Caki2 (cell line): ENCODE measurements at regions not wholly inside any gene's neighbourhood (a gene's known extent, or its start where the extent isn't known, plus 50 kb on each side); places are given as distances from the start of the nearest gene placed in this dataset.
"Not testable (repeated sequence)": the region's sequence is repeated elsewhere in the genome, so short reads cannot be mapped to it uniquely, and the experiment has no call there.

ENCODE experiments used
- DNase-seq: peaks from one replicate; pipeline ENCODE4 v3.0.0-alpha.2; 2015; ENCODE audit warnings: low read depth
- in situ Hi-C: cut with HindIII; loops from 2 replicates; pipeline ENCODE4 v1.10.0; 2016; ENCODE audit warnings: low sequenced_read_pairs, low pct_unique_long_range_greater_than_20kb, mixed read lengths

DNA sequence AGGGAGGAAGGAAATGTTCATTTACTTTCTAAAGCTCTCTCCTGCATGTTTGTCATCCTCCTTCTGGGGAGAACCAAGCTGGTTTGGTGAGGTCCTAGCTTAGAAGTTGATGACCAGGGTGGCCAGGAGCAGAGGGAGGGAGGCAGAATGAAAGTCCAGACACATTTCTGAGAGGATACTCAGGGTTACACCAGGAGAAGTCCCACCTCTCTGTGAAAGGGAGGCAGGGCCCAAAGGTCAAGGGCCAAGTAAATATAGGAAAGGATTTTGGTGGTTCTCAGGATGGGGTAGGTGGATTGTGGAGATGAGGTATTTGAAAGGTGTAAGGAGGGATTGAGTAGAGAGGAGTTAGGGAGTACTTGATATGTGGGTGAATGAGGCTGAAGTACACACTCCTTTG lies 58.0 kb upstream of the FBXO11 start:
- in situ Hi-C loops, result no loop called here
- no peak for DNase-seq

DNA sequence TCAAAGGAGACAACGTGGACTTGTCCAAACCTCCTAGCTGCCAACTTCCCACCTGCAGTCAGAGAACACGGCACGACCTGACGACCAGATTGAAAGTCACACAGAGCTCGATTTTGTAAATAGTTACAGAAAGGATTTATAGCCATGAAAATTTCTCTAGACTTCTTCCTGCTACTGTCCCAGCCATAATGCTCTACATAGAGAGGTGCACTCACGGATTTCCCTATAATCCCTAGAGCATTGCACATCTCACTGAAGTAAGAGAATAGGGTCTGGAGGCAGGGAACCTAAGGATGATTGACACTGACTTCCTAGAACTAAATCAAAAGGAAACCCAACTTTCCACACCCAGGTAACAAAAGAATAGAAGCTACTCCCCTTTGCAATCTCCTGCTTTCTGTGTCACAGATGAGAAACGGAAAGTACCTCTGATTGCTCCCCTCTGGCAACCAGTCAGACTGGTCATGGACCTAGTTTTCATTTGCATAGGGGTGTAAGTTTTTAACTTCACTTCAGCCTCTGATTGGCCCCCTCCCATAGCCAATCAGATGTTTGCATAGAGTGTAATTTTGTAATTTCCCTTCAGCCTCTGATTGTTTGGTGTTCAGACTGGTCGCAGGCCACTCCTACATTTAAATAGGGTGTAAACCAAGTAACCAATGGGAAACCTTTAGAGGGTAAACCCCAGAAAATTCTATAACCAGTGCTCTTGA lies 58.6 kb upstream of the FBXO11 start:
- in situ Hi-C loops, result no loop called here
- peak; percentile 47 for DNase-seq

DNA sequence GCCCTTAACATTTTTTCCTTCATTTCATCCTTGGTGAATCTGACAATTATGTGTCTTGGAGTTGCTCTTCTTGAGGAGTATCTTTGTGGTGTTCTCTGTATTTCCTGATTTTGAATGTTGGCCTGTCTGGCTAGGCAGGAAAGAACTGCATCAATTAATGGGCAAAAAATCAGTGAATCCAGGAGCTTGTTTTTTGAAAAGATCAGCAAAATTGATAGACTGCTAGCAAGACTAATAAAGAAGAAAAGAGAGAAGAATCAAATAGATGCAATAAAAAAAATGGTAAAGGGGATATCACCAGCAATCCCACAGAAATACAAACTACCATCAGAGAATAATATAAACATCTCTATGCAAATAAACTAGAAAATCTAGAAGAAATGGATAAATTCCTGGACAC lies 70.4 kb upstream of the FBXO11 start:
- DNase-seq, in situ Hi-C loops: not testable (repeated sequence)

DNA sequence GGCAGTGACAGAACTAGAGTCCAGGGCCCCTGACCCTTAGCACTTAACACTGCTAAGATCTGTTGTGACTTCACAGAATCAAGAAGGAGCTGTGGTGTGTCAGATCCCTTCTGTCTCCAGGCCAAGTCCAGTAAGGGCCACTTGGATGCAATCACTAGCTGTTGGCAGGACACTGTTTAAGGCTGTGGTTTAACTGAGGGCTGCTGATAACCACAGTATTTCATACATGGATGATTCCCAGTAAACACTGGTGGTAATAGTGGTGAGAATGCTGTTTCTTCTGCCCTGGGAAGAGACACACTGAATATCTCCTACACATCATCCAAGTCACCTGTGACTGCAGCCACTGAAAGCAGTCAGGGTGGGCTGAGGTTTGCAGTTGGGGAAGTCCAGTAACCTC lies 77.7 kb upstream of the FBXO11 start:
- DNase-seq, result peak; percentile 67
- in situ Hi-C loops, result no loop called here

DNA sequence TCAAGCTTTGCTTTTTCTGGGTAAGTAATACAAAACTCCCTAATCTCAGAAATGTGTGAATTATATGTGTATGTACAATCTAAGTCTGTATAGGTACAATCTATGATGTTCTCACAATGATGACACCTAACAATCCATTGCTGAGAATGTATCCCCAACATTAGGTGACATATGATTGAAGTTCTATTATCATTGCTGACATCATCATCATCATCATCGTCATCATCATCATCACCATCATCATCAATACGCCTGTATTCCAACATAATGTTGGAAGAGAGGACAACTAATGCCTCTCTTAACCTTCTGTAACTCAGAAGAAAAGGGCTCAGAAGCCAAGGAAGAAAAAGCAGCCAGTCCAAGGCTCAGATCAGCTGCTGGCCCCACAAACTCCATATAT lies 84.2 kb upstream of the FBXO11 start:
- no peak for DNase-seq
- in situ Hi-C loops, result no loop called here

DNA sequence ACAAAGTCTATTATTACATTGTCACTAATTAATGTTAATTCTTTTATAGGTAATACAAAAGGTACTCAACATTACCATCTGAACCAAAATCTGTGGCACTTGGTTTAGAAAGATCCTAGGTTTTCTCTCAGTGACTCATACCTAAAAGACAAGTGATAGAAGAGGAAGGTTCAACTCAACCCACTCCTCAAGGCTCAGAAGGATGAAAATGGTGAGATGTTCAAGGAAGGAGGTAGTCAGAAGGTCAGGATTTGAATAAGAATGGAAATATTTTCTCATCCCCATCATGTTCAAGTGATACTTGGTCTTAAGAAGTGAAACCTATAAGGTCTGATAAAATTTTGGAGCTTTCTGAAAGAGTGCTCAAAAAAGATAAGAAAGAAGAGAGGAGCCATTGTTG lies 86.4 kb upstream of the FBXO11 start:
- in situ Hi-C loops, result no loop called here
- DNase-seq, result no peak

DNA sequence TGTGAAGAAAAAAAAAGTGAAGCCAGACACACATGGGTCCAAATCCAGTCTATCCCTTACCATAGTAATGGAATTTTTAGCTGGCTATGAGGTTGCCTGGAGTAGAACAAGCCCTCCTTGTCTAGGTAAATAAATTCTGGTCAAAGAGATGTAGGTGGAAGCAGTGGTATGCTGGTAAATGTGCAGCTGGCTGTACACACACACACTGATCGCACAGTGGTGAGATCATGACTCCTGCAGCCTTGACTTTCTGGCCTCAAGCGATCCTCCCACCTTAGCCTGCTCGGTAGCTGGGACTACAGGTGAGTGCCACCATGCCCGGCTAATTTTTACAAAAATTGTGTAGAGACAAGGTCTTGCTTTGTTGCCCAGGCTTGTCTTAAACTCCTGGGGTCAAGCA lies 90.5 kb upstream of the FBXO11 start:
- DNase-seq, result no peak
- in situ Hi-C loops, result no loop called here

DNA sequence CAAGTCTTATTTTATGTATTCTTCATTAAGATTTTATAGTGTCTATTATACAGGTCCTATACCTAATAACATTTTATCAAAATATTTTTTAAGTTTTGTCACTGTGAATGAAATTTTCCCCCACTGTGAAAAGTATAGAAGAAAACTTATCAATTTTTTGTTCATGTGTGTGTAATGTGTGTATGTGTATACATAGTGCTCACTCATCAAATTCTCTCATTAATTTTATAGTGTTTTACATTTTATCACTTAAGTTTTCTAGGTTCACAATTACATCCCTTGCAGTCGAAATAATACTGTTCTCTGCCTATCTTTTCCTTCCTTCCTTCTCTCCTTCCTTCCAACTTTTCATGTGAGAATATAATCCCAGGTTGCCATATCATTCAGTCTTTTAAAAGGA lies 93.2 kb upstream of the FBXO11 start:
- no peak for DNase-seq
- in situ Hi-C loops, result no loop called here

DNA sequence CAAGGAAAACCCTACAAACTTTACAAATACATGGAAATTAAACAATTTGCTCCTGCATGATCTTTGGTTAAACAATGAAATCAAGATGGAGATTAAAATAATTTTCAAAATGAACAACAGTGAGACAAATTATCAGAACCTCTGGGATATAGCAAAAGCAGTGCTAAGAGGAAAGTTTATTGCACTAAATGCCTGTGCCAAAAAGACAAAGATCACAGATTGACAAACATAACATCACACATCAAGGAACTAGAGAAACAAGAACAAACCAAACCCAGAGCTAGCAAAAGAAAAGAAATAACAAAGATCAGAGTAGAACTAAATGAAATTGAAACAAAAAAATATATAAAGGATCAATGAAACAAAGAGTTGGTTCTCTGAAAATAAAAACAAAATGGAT lies 95.2 kb upstream of the FBXO11 start:
- no peak for DNase-seq
- in situ Hi-C loops, result no loop called here

DNA sequence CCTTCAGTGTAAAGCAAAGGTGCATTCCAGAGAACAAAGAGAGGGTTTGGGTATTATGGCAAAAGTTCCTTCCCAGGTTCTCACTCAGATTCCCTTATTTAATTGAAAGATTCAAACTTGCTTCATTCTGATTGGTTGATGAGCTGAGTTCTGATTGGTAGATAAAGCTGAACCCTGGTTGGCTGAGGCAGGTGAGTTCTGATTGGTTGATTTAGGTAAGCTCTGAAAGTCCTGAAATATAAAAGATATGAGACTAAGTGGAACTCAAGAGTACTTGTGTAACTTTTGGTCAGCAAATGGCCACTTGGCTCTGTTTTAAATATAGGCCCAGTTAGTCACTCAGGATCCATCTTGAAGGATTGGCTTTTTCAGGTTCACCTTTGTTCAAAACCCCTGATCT lies 99.8 kb upstream of the FBXO11 start:
- no peak for DNase-seq
- in situ Hi-C loops, result no loop called here

DNA sequence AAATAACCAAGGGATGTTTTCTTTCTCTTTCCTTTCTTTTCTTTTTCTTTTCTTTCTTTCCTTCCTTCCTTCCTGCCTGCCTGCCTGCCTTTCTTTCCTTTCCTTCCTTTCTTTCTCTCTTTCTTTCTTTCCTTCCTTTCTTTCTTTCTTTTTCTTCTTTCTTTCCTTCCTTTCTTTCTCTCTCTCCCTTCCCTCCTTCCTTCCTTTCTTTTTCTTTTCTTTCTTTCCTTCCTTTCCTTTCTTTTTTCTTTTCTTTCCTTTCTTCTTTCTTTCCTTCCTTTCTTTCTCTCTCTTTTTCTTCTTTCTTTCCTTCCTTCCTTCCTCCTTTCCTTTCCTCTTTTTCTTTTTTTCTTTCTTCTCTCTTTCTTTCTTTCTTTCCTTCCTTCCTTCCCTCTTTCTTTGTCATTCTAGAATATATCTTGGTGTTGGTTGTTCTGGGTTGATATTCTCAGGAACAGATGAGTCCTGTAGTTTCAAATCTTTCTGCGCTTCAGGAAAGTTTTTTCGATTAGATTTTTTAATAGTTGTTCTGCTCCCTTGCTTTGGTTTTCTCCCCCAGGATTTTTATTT lies 101.5 kb upstream of the FBXO11 start:
- in situ Hi-C loops, result no loop called here
- DNase-seq, result no peak

DNA sequence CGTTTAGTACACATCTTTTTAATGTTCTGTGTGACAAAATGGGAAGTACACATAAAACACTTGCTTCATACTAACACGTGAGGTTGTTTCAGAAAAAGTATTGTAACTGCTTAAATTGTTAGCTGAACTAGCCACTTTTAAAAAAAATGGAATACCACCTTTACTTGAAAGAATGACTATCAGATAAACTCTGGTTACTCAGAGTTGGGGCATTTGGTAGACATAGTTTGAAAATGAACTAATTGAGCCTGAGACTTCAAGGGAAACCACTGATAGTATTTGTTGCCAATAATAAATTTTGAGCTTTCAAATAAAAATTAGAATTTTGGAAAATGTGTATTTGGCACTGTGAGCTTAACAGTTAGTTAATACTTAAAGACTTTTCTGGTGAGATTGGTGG lies 103.0 kb upstream of the FBXO11 start:
- no peak for DNase-seq
- in situ Hi-C loops, result no loop called here

DNA sequence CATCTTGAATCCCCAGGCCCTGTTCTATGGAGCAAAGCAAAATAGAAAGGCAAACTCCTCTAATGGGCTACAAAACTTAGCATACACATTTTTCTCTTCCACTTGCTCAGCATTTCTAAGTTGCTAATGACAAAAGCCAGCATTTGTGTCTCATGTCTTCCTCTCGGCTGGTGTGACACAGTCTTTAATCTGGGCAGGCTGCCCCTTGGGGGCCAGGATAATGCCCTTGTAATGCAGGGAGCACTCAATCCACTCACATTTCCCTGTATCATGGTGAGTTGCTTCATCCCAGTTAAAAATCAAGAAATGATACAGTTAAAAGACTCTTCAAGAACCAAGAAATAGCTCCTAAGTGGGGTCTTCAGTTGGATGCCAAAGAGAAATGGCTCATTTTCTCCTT lies 109.1 kb upstream of the FBXO11 start:
- in situ Hi-C loops, result no loop called here

DNA sequence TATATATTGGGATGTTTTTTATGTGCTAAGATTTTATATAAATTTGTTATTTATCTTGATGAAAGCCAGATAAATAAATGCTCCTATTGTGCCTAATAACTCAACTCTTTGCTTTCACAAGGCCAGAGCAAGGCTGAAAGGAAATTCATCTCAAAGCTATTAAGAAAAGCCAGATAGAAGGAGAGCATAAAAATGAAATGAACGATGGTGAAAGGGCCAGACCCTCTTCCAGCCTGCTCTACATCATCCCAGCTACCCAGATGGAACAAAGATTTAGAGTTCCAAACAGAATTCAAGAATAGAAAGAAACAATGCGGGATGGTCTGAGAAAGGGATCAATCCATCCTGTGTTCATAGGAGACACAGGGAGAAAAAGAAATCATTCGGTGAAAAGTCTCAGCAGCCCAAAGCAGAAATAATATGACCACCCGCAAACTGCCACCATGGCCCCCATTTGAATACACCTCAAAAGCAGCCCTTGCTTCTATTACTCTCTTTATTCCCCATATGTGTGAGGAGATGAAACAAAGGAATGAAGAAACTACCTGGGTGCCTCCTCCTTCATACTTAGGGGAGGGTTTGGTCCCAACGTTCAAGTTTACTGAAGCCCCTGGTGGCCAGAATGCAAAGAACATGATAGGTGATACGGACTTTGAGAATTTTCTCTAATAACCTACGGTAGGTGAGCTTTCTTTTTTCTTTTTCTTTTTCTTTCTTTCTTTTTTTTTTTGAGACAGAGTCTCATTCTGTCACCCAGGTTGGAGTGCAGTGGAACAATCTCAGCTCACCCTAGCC lies 110.1 kb upstream of the FBXO11 start:
- DNase-seq, result no peak
- in situ Hi-C loops, result no loop called here

More for the DNA sequence above, 109.1 kb upstream of the FBXO11 start:
- DNase-seq, result no peak

DNA sequence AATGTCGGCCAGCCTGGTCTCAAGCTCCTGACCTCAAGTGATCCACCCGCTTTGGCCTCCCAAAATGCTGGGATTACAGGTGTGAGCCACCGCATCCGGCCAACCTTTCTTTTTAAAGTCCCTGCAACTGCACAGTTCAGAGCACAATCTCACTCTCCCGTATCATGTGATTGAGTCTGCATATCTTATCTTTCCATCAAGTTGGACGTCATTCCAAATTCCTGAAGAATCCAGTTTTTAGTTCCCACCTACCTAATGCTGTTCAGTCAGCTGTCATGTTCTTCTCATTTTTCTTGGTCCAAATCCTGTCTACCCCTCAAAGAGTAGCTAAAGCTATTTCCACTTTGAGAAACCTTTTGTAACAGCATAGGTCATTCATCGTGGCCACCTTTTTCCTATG lies 110.8 kb upstream of the FBXO11 start:
- DNase-seq, result no peak
- in situ Hi-C loops, result no loop called here

DNA sequence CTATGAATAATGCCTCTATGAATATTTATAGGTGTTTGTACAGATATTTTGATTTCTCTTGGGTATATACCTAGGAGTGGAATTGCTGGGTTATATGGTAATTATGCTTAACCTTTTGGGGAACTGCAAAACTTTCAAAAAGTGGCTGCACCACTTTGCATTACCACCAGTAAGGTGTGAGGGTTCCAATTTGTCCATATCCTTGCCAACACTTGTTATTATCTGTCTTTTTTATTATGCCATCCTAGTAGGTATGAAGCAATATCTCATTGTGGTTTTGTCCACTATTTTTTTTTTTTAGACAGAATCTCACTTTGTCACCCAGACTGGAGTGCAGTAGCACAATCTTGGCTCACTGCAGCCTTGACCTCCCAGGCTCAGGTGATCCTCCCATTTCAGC lies 112.2 kb upstream of the FBXO11 start:
- DNase-seq, result no peak
- in situ Hi-C loops, result no loop called here

DNA sequence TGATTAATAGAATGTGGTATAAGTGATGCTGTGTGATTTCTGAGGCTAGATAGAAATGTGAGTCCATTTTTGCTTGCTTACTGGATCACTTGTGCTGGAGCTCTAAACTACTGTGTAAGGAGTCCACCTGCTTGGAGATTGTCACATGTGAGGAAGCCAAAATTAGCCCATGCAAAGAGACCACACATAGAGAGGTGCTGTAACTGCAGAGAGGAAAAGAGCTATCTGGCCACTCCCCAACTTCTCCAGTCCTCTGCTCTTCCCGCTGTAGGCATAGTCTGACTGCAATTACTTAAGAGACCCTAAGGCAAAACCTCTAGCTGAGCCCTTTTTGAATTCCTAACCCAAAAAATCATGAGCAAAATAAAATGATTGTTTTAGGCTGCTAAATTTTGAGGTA lies 120.6 kb upstream of the FBXO11 start:
- in situ Hi-C loops, result no loop called here
- DNase-seq, result no peak

DNA sequence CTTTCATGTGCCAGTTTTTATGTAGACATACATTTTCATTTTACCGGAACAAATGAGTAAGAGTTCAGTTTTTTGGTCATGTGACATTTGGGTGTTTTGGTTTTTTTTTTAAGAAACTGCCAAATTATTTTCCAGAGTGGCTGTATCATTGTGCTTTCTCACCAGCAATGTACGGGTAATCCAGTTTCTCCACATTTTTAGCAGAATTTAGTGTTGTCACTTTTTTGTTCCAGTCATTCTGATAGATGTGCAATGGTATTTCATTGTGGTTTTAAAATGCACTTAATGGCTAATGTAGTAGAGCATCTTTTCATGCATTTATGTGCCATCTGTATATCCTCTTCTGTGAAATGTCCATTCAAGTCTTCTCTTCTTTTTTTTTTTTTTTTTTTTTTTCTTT lies 126.5 kb upstream of the FBXO11 start:
- no peak for DNase-seq
- in situ Hi-C loops, result no loop called here

DNA sequence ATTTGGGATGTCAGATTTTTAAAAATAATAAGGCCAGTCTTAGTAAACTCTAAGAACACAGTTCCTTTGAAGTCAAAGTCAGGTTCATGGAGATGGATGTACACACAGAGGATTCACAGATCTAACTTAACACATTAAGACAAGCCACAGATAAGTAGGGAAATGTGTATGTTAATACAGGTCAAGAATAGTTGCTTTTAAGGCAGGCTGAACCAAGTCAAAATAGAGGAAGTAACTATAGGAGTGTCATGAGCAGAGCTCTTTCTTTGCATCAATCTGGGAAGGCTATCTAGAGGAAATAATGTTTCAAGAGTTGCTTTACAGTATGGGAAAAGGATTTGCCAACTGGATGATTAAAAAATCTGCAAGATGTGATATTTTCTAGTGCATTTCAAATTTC lies 128.0 kb upstream of the FBXO11 start:
- DNase-seq, result no peak
- in situ Hi-C loops, result no loop called here

DNA sequence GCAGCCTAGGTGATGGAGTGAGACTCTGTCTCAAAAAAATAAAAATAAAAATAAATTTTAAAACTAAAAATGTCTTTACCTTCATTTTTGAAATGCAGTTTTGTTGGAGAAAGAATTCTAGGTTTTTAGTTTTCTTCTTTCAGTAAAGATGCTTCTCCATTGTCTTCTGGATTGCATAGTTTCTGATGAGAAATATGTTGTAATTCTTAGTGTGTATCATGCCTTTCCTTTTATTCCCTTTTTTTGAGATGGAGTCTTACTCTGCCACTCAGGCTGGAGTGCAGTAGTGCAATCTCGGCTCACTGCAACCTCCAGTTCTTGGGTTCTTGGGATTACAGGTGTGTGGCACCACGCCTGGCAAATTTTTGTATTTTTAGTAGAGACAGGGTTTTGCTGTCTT lies 130.0 kb upstream of the FBXO11 start:
- no peak for DNase-seq
- in situ Hi-C loops, result no loop called here
